ENCODE measurements at regions not wholly inside any gene's neighbourhood (a gene's known extent, or its start where the extent isn't known, plus 50 kb on each side); places are given as distances from the start of the nearest gene placed in this dataset.
"Not testable (repeated sequence)": the region's sequence is repeated elsewhere in the genome, so short reads cannot be mapped to it uniquely, and the experiment has no call there.

GRCh38 chr9:34884747-34885189 lies 73.3 kb upstream of the PHF24 start:
- H3K4me3 ChIP-seq (ENCODE audit: low read length) = no peak overlapping the region
- no peak for DNase-seq (ENCODE audit: low read depth)
- TF ChIP-seq CTCF (conservative IDR thresholded peaks at IDR 0.05; ENCODE audit: low read length) = no peak

- no peak for DNase-seq (ENCODE audit: low read depth)
- H3K4me3 ChIP-seq (ENCODE audit: low read length) = no peak overlapping the region
- no peak for TF ChIP-seq CTCF (conservative IDR thresholded peaks at IDR 0.05; ENCODE audit: low read length)
Measured at GRCh38 chr9:34876096-34876495, 82.0 kb upstream of the PHF24 start.

GRCh38 chr9:34869390-34869789 lies 88.7 kb upstream of the PHF24 start:
- TF ChIP-seq CTCF (conservative IDR thresholded peaks at IDR 0.05; ENCODE audit: low read length) = peak; percentile 31; the same call in 1 of the 2 replicates
- H3K4me3 ChIP-seq (ENCODE audit: low read length) = no peak overlapping the region
- peak; percentile 20 for DNase-seq (ENCODE audit: low read depth)

- no peak for TF ChIP-seq CTCF (conservative IDR thresholded peaks at IDR 0.05; ENCODE audit: low read length)
- no peak overlapping the region for H3K4me3 ChIP-seq (ENCODE audit: low read length)
- DNase-seq (ENCODE audit: low read depth) = no peak
Measured at GRCh38 chr9:34866614-34867013, 91.5 kb upstream of the PHF24 start.

- no peak for DNase-seq (ENCODE audit: low read depth)
- no peak for TF ChIP-seq CTCF (conservative IDR thresholded peaks at IDR 0.05; ENCODE audit: low read length)
- H3K4me3 ChIP-seq (ENCODE audit: low read length) = no peak overlapping the region
Measured at GRCh38 chr9:34863426-34863825, 94.7 kb upstream of the PHF24 start.

GRCh38 chr9:34862836-34863235 lies 95.2 kb upstream of the PHF24 start:
- H3K4me3 ChIP-seq (ENCODE audit: low read length) = no peak overlapping the region
- no peak for DNase-seq (ENCODE audit: low read depth)
- no peak for TF ChIP-seq CTCF (conservative IDR thresholded peaks at IDR 0.05; ENCODE audit: low read length)

- no peak for DNase-seq (ENCODE audit: low read depth)
- H3K4me3 ChIP-seq (ENCODE audit: low read length) = no peak overlapping the region
- TF ChIP-seq CTCF (conservative IDR thresholded peaks at IDR 0.05; ENCODE audit: low read length) = no peak
Measured at GRCh38 chr9:34862043-34862442, 96.0 kb upstream of the PHF24 start.

- not testable (repeated sequence) for H3K4me3 ChIP-seq (ENCODE audit: low read length); DNase-seq (ENCODE audit: low read depth)
Measured at GRCh38 chr9:34855016-34855415, 103.1 kb upstream of the PHF24 start.
